ENCODE measurements at regions not wholly inside any gene's neighbourhood (a gene's known extent, or its start where the extent isn't known, plus 50 kb on each side); places are given as distances from the start of the nearest gene placed in this dataset.

DNA sequence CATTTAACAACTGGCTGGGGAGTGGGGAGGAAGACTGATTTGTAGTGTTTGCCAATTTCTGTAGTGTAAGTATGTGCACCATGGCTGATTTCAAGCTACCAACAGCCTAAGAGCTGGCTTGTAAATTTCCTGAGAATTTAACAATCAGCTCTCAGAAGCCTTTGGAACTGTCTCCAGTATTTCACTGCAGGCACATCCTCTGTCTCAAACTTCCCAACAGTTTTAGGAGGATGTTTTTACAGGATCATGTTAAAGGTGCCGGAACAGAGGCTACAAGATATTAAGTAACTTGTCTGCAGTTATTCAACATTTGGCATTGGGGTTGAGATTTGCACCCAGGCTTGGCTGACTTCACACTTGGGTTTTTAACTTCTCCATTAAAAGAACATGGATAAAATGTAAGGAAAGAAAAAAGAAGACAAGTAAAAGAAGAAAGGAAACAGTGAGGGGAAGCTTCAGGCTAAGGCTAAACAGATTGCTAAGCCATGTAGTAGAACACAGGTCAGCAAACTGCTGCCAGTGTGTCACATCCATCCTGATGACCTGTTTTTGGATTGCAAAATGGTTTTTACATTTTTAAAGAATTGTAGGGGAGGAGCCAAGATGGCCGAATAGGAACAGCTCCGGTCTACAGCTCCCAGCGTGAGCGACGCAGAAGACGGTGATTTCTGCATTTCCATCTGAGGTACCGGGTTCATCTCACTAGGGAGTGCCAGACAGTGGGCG, 204.8 kb upstream of the SESN3 start:
- Mint-ChIP-seq H3K4me1 (peaks cover 14 to 15% of the 10 kb centered on the region in 2 experiments), H3K4me3 (peak overlapping the region in 1 of 2 experiments; percentile 56; a peak in 2 of 5 replicates), H3K9me3 (peaks cover 3 to 4% of the 10 kb centered on the region in 2 experiments; a peak in 1 of 5 replicates), H3K36me3 (ENCODE audit: insufficient read depth in 1 of 3, low read depth in 3 of 3) (peaks cover 0 to 9% (median 0%) of the 10 kb centered on the region in 3 experiments; a peak in 2 of 7 replicates), H3K27ac (no peak overlapping the region; a peak in 1 of 7 replicates), H3K27me3 (ENCODE audit: low read depth) (peaks cover 2% of the 10 kb centered on the region; the same call in 1 of the 2 replicates)
- Histone ChIP-seq H3K79me2 (ENCODE audit: insufficient read depth, low read length) (no peaks in the 10 kb centered on the region), H2BK5ac (ENCODE audit: insufficient read length, low read length) (no peak overlapping the region), H3T11ph (ENCODE audit: low read length) (no peak overlapping the region), H3K4ac (ENCODE audit: low read depth, low read length) (no peak overlapping the region), H2BK120ac (ENCODE audit: low read depth, low read length, poor library complexity, severe bottlenecking) (no peak overlapping the region), H2BK15ac (ENCODE audit: low read depth, low read length) (no peak overlapping the region), H3K23me2 (ENCODE audit: insufficient read length, low read depth, low read length, poor library complexity, severe bottlenecking) (no peaks in the 10 kb centered on the region), H4K5ac (ENCODE audit: insufficient read length, low read depth, low read length) (no peak overlapping the region), H2AK5ac (ENCODE audit: insufficient read length, low read length) (no peak overlapping the region), H2BK12ac (ENCODE audit: insufficient read length, low read depth, low read length) (no peak overlapping the region), H3K27ac (ENCODE audit: insufficient read length, low read depth, low read length) (no peak overlapping the region), H3K56ac (ENCODE audit: insufficient read length, low read depth, low read length) (no peak overlapping the region), H3K23ac (ENCODE audit: insufficient read length, low read depth, low read length) (no peak overlapping the region), H3K27me3 (ENCODE audit: insufficient read depth, low read length) (no peaks in the 10 kb centered on the region), H4K8ac (replicated peaks; ENCODE audit: insufficient read length, low read depth, low read length) (no peak overlapping the region), H2BK20ac (ENCODE audit: low read depth, low read length, poor library complexity, severe bottlenecking) (no peak overlapping the region), H4K20me1 (ENCODE audit: control insufficient read depth, insufficient read depth, insufficient read length) (no peaks in the 10 kb centered on the region), H2AFZ (ENCODE audit: low read length) (no peak overlapping the region), H4K91ac (ENCODE audit: insufficient read length, low read depth, low read length) (no peak overlapping the region), H3K9ac (ENCODE audit: extremely low read depth, insufficient read length, low read length) (no peak overlapping the region), H3K4me2 (ENCODE audit: insufficient read depth, insufficient read length, low read length) (no peak overlapping the region), H3K14ac (ENCODE audit: insufficient read depth, low read length) (no peak overlapping the region), H3K4me1 (ENCODE audit: insufficient read depth, low read length) (0 out of 2 replicates have a peak, but pooled peaks cover 3% of the 10 kb centered on the region), H3K18ac (ENCODE audit: insufficient read length, low read depth, low read length) (no peak overlapping the region), H3K79me1 (ENCODE audit: insufficient read depth, low read depth, low read length, poor library complexity, severe bottlenecking) (no peaks in the 10 kb centered on the region), H3K9me3 (ENCODE audit: control insufficient read depth, low read depth, low read length) (no peaks in the 10 kb centered on the region)
- TF ChIP-seq CTCF (conservative IDR thresholded peaks at IDR 0.05): no peak
- no CpG with 5 or more reads among the region's 9 CpGs for WGBS (ENCODE audit: extremely low coverage, insufficient read length, low lambda C conversion rate)
- no peak for DNase-seq
